ENCODE measurements at regions not wholly inside any gene's neighbourhood (a gene's known extent, or its start where the extent isn't known, plus 50 kb on each side); places are given as distances from the start of the nearest gene placed in this dataset.

DNA sequence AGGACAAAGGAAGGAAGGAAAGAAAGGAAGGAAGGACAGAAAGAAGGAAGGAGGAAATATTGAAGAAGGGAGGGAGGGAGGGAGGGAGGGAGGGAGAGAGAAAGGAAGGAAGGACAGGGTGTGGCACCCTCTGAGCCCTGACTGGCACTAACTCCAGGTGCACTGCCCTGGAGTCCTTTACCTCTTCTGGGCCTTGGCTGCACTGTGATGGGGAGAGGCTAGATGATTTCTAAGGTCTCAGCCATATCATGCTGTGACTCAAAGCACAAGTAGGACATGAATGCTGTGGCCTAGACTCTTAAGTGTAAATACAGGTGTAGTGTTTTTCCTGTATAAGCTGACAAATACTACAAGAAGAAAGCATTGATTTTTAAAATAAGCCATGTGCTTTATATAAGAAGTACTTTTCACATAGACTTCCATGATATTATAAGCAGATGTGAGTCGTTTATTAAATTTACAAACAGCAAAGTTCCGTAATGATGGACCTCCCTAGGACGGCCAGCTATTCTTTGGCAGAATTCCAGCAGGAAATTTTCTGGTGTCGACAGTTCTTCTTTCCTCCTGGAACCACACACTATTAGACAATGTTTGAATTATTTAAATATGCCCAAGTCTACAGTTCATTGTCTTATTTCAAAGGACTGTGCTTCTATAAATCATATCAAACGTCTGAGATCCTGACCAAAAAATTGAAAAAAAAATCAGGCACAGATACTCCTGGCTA, 213.8 kb upstream of the C2CD4B start:
- TF ChIP-seq TAF1 (IDR thresholded peaks at IDR 0.05; ENCODE audit: low read depth) = no peak
- TF ChIP-seq NFIC (IDR thresholded peaks at IDR 0.05) = no peak
